ENCODE measurements at regions not wholly inside any gene's neighbourhood (a gene's known extent, or its start where the extent isn't known, plus 50 kb on each side); places are given as distances from the start of the nearest gene placed in this dataset.

DNA sequence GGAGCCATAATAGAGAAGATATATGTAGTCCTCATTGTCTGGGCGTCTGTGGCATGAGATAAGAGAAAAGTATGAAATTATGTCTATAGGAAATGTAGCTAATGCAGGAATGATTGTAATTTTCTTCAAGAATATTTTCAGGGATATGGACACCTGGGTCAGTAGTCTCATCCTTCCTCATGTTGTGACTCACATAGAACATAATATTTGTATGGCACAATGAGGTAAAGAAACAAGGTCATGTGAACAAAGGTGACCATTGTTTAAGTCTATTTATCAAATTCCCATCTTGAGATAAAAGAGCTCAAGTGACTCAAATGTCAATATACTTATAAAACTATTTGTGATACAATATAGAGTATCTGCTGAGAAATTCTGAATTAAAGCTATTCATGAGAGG lies 345.5 kb upstream of the ROBO1 start:
- Histone ChIP-seq H3K36me3 (ENCODE audit: control insufficient read depth, insufficient read depth, low read length) (no peaks in the 10 kb centered on the region), H3K27me3 (ENCODE audit: control insufficient read depth, insufficient read depth, low read length) (no peaks in the 10 kb centered on the region), H3K9me3 (ENCODE audit: control insufficient read depth, insufficient read depth, low read depth, low read length) (no peaks in the 10 kb centered on the region), H3K27ac (ENCODE audit: low read length) (no peak overlapping the region), H3K4me3 (ENCODE audit: low read depth in 2 of 2, low read length in 2 of 2) (no peak overlapping the region), H3K4me1 (ENCODE audit: control insufficient read depth, insufficient read depth, low read length) (no peaks in the 10 kb centered on the region)
- intact Hi-C loops (cut with micrococcal nuclease; ENCODE audit: unreplicated experiment) (no loop called here), in situ Hi-C loops (cut with HindIII; ENCODE audit: low pct_unique_long_range_greater_than_20kb, low sequenced_read_pairs) (no loop called here)
- BruUV-seq (replicated peaks) = no TSS peak
- CTCF ChIA-PET = no interaction called here
- ATAC-seq (no peak), DNase-seq (ENCODE audit: low read depth, low spot score) (no peak)
- POLR2A ChIA-PET = no interaction called here
- TF ChIP-seq POLR2AphosphoS5 (IDR thresholded peaks at IDR 0.05; ENCODE audit: low read depth, low read length) (no peak), TCF7L2 (IDR thresholded peaks at IDR 0.05; ENCODE audit: low read depth, low read length) (no peak), SIN3A (IDR thresholded peaks at IDR 0.05; ENCODE audit: borderline replicate concordance, insufficient read depth, low read depth, low read length) (no peak)
- TF ChIP-seq, protein P1, sequence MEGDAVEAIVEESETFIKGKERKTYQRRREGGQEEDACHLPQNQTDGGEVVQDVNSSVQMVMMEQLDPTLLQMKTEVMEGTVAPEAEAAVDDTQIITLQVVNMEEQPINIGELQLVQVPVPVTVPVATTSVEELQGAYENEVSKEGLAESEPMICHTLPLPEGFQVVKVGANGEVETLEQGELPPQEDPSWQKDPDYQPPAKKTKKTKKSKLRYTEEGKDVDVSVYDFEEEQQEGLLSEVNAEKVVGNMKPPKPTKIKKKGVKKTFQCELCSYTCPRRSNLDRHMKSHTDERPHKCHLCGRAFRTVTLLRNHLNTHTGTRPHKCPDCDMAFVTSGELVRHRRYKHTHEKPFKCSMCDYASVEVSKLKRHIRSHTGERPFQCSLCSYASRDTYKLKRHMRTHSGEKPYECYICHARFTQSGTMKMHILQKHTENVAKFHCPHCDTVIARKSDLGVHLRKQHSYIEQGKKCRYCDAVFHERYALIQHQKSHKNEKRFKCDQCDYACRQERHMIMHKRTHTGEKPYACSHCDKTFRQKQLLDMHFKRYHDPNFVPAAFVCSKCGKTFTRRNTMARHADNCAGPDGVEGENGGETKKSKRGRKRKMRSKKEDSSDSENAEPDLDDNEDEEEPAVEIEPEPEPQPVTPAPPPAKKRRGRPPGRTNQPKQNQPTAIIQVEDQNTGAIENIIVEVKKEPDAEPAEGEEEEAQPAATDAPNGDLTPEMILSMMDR (IDR thresholded peaks at IDR 0.05) = no peak
- TF ChIP-seq, protein P2, sequence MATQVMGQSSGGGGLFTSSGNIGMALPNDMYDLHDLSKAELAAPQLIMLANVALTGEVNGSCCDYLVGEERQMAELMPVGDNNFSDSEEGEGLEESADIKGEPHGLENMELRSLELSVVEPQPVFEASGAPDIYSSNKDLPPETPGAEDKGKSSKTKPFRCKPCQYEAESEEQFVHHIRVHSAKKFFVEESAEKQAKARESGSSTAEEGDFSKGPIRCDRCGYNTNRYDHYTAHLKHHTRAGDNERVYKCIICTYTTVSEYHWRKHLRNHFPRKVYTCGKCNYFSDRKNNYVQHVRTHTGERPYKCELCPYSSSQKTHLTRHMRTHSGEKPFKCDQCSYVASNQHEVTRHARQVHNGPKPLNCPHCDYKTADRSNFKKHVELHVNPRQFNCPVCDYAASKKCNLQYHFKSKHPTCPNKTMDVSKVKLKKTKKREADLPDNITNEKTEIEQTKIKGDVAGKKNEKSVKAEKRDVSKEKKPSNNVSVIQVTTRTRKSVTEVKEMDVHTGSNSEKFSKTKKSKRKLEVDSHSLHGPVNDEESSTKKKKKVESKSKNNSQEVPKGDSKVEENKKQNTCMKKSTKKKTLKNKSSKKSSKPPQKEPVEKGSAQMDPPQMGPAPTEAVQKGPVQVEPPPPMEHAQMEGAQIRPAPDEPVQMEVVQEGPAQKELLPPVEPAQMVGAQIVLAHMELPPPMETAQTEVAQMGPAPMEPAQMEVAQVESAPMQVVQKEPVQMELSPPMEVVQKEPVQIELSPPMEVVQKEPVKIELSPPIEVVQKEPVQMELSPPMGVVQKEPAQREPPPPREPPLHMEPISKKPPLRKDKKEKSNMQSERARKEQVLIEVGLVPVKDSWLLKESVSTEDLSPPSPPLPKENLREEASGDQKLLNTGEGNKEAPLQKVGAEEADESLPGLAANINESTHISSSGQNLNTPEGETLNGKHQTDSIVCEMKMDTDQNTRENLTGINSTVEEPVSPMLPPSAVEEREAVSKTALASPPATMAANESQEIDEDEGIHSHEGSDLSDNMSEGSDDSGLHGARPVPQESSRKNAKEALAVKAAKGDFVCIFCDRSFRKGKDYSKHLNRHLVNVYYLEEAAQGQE (IDR thresholded peaks at IDR 0.05; ENCODE audit: insufficient read depth in 1 of 2, low read depth in 2 of 2, low read length in 1 of 2) = no peak

DNA sequence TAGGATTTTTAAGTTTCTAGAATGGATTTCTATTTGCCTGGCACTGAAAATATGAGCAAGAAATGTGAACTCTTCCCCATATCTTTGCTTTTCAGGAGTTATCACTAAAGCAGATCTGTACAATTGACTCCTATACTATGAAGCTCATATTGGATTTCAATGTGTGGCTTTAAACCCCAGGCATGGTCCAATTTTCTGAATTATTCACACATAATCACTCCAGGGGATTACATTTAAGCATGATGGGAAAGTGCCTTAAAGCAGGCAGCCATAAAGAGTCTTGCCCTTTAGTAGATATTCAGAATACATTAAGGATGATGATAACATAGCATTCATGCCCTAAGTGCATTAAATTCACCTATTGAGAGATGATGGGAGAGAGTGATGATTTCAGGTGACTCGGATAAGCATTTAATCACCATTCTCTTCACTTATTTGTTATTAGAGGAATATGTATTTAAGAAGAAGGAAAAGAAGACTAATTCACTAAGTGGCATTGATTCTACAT lies 331.8 kb upstream of the ROBO1 start:
- ATAC-seq (no peak), DNase-seq (ENCODE audit: low read depth, low spot score) (no peak)
- H3K4me3 ChIP-seq (ENCODE audit: low read depth in 2 of 2, low read length in 2 of 2) = no peak overlapping the region
- intact Hi-C loops (cut with micrococcal nuclease; ENCODE audit: unreplicated experiment) = no loop called here
- no TSS peak for BruUV-seq (replicated peaks)
- no peaks in the 10 kb centered on the region for H3K9me3 ChIP-seq (ENCODE audit: control insufficient read depth, insufficient read depth, low read depth, low read length)
- CTCF ChIA-PET = no interaction called here
- no peaks in the 10 kb centered on the region for H3K27me3 ChIP-seq (ENCODE audit: control insufficient read depth, insufficient read depth, low read length)
- H3K4me1 ChIP-seq (ENCODE audit: control insufficient read depth, insufficient read depth, low read length) = no peaks in the 10 kb centered on the region
- in situ Hi-C loops (cut with HindIII; ENCODE audit: low pct_unique_long_range_greater_than_20kb, low sequenced_read_pairs) = no loop called here
- no peak overlapping the region for H3K27ac ChIP-seq (ENCODE audit: low read length)
- POLR2A ChIA-PET = no interaction called here
- TF ChIP-seq, protein P1 (IDR thresholded peaks at IDR 0.05) = no peak
- TF ChIP-seq SIN3A (IDR thresholded peaks at IDR 0.05; ENCODE audit: borderline replicate concordance, insufficient read depth, low read depth, low read length) (no peak), POLR2AphosphoS5 (IDR thresholded peaks at IDR 0.05; ENCODE audit: low read depth, low read length) (no peak), TCF7L2 (IDR thresholded peaks at IDR 0.05; ENCODE audit: low read depth, low read length) (no peak)
- TF ChIP-seq, protein P2 (IDR thresholded peaks at IDR 0.05; ENCODE audit: insufficient read depth in 1 of 2, low read depth in 2 of 2, low read length in 1 of 2) = no peak
- H3K36me3 ChIP-seq (ENCODE audit: control insufficient read depth, insufficient read depth, low read length) = no peaks in the 10 kb centered on the region

Measured in Panc1 (cell line).